NCI-H2081 (cell line): ENCODE measurements at regions not wholly inside any gene's neighbourhood (a gene's known extent, or its start where the extent isn't known, plus 50 kb on each side); places are given as distances from the start of the nearest gene placed in this dataset.
A peak's percentile ranks its signal among the peaks of the same experiment; 100 is the strongest.

ENCODE experiments used
- DNase-seq, 2 experiments: peaks; one replicate each; lab custom pipeline; 2025; lab: John Stamatoyannopoulos, UW

DNA sequence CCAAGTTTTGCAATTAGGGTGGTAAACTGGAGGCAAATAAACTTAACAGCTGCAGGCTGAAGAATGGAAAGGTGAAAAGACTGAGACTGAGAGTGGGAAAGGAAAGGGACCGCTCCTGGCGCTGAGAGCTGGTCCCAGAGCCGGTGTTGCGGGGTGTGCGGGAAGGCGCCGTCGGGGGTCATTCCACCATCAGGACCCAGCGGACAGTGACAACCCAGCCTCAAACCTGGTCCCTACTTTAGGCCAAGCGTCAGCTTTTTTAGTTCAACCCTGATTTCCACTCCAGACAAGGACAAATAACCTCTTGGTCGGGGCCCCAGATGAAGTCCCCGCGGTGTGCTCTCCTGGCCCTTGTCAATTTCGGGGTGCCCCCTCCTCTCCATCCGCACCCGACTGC lies 145.8 kb upstream of the ETS2 start:
- DNase-seq, result no peak

DNA sequence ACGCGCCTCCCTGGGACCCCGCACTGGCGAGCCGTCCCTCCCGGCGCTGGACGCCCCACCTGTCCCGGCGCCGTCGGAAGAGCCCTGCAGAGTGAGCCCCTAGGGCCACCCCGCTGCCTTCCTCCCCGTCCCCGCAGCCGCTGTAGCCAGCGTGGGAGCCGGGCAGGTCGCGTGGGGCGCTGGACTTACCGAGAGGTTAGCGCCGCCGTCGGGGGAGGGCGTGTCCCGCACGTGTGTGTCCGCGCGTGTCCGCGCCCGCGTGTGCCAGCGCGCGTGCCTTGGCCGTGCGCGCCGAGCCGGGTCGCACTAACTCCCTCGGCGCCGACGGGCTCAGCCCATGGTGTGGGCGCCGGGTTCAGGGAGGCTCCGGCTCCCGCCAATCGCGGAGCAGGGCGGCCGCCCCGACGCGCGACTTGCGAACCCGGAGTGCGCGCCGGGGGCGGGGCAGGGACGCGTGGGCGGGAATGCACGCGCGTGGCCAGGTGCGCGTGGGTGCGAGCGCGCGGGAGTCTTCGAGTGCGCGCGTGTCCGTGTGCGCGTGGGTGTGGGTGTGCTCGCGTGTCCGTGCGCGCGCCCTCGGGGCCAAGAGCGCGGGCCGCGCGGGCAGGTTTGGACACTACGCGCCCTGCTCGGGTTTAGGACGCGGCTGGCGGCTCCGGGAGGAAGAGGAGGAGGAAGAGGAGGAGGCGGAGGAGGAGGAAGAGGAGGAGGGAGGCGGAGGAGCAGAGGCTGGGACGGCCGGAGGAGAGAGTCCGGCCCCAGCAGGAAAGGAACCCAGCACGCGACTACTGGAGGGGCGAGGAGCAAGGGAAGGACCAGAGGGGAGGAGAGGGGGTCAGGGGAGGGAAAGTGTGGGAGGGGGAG lies 145.2 kb upstream of the ETS2 start:
- no peak for DNase-seq

DNA sequence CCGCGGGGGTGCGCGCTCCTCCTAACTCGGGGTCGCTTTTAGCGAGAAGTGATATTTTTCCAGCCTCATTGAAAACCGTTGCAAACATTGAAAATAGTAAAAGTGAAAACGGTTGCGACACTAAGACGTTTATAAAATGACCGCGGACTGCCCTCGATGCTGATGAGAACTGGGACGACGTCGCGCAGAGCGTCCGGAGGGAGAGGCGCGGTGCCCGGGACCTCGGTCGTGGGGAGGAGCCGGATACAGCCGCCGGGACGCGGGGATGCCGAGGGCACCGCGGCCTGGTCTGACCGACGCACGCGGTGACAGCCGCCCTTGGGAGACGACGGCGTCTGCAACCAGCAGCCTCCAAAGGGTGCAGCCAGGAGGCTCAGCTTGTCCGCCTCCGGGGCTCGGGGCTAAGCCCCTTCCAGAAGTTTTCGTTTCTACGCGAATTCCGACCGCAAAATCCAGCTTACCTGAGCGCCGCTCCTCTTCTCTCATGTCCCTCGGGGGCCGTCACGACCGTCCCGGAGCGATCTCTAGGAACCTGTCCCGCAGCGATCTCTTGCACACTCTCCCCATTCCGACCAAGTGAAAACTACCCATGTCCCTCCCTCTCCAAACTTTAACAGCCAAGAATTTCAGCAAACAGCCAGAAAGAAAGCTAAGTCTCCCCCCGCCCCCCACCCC lies 144.4 kb upstream of the ETS2 start:
- no peak for DNase-seq

DNA sequence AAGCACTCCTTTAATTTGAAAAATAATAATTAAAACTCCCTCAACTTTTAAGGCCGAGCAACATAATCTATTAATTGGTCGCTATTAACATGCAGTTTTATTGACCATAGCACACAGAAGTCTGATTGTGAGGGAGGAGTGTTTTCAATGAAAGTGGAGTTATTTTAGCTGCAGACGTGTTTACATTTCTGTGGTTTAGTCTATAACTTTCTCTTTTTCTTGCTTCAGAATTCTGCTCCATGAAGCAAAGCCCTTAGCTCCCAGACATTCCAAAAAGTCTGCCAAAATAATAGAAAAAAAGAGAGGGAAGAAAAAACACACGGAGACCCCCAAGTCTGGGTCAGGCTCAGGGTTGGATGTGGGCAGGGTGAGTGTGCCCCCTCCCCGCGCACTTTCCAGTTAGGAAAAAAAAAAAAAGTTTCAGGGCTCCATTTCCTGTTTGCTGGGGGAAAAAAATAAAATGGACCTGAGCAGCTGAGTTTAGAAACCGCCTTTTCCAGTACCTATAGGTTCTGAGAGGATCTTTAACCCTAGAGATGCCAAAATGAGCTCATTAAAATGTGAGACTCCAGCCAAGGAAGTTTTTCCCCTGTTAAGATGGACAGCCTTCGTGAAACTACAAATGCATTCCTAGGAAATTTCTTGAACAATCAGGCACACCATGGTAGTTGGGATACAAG lies 143.7 kb upstream of the ETS2 start:
- DNase-seq, result no peak

DNA sequence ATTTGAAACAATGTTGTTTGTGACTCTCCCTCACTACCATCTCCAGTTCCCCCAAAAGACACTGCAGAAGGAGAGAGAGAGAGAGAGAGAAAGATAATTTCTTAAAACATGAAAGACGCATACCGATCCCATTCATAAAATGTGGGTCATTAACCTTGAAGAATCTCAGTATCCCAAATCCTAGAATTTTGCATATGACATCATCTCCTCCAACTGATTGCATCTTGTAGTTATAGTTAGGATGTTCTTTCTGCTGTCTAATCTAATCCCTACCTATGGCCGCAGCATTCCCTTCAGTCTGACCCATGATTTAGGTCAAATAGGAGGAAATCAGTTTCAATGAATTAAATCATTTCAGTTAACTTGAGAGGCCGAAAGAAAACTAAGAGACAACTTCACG lies 142.4 kb upstream of the ETS2 start:
- no peak for DNase-seq

DNA sequence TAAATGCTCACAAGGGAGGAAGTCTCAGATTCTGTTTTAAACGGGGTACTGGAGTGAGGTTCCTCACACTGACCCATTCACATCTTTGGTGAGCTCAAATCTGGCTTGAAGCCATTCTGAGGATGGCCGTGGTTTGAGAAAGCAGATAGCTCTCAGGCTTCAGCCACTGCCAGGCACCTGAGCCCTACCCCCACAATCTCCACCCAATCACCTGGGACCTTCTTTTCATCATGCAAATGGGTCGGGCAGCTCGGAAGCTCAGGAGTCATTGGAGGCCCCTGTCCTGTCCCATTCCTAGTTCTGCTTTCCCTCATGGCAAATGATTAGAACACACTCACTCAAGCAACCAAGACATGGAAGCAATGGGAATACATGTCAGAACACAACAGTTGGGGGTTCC lies 141.4 kb upstream of the ETS2 start:
- DNase-seq, result no peak

DNA sequence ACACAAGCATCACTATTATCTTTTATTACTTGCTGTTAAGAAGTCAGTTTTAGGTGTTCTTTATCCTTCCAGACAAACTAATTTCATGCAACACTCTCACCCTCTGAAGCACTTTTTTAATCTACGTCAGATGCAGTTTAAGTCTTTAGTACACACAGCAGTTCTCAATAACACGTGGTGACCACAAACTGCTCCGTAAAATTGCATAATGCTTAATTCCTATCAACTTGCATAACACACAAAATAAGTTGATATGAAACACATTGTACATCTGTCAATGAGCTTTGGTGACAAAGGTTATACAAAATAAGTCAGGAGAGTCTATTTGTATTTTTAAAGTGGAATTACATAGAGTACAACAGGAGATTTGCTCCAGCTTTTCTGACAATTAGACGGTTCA lies 140.9 kb upstream of the ETS2 start:
- DNase-seq, result no peak

DNA sequence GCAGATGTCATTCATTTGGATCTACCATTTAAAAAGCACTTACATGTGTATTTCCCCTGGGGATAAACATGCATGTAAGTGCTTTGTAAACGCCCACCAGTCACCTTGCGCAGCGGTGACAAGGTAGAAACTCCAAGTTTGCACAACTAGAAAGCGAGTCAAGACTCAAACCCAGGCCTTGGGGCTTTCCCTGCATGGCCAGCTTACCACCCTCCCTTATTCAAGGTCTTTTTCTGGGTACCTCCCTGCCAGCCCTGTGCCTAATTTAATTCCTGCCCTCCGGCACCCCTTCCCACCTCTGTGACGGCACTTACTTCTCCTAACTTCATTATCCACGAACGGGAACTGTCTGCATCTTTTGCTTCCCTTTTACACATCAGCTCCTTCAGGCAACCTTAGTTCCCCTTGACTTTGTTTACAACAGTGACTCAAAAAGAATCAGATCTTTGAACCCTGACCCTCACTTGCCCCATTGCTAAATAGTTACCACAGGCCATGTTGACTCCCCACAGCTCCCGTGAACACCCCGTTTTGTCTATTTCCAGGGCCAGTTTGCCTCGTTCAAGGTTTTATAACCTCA lies 138.3 kb upstream of the ETS2 start:
- no peak for DNase-seq

DNA sequence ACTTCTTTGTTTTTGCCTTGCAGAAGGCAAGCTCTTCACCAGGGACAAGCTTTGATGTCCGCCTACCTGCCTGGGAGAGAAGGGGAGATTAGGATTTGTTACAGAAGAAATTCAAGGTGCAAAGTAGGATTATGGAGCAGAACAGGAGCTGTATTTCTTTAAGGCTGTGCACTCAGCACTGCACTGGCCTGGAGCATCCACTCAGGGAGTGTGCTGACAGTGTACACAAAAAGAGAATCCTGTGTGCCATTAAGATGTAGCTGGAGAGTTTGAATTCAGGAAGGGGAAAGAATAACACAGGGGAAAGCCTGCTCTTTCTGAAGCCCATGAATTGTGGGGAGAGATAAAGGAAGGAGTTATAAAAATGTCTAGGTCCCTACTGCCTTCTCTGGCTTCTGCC lies 137.7 kb upstream of the ETS2 start:
- DNase-seq, result no peak

DNA sequence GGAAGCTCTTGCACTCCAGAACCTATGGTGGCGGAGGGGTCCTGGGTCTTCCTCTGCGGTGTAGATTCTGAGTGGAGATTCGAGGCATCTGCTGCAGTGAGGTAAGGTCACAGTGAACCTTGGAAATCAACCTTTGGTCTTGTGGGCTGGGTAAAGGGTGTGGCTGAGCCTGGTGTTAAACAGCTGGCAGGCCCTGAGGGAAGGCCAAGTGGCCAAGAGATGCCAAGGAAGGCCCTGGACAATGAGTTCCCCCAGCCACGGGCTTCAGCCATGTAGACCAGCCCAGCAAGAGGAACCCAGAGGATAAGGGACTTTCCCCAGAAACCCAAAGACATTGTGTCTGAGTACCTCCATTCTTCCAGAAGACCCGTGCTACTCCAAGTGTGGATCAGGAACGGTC lies 137.2 kb upstream of the ETS2 start:
- DNase-seq, result no peak

DNA sequence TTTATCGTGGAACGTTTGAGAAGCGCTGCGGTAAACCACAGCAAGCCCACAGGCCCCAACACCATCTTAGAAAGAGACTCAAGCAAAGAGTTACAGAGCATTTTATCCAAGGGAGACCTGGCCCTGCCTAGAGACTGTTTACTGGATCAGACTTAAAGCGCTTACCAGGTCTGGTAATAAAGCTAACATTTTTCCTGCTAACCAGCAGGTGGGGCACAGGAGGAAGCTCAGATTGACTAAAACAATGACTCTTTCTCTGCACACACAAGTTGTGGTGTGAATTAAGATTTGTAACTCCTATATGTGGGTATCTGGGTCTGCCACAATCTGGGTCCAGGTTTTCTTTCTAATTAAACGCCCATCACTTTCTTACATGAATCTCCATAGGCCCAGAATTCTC lies 136.5 kb upstream of the ETS2 start:
- no peak for DNase-seq

DNA sequence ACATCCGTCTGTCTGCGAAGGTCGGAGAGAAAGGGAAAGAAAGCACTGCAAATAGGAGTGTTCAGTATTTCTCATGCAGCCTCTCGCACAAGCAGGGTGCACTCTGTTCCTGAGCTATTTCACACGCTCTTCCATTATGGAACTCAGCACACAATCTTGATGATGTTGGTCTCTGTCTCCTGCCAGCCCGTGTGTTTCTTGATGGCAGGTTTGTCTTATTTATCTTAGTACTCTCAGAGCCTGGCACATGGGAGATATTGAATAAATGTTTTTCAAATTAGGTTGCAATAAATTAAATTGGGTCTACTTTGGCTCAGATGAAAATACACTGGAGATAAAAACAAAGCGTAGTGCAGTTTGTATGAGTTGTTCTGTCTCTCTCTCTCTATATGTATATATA lies 134.9 kb upstream of the ETS2 start:
- no peak for DNase-seq

DNA sequence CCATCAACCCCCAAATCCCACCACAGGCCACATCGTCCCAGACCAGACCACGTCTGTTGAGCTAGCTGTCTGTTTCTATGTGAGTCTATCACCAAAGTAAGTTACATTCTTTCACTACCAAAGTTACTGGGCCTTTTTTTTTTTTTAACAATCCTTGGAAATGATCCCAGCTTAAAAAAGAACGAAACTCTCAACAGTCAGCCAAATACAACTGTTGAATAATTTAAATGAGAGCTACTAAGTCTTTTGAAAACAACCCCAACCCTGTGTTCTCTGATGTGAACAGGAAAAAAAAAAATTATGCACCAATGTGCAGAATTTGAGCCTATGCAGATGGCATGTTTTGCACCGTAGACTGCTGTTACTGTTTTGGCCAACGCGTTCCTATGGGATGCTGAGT lies 134.0 kb upstream of the ETS2 start:
- DNase-seq, result no peak

DNA sequence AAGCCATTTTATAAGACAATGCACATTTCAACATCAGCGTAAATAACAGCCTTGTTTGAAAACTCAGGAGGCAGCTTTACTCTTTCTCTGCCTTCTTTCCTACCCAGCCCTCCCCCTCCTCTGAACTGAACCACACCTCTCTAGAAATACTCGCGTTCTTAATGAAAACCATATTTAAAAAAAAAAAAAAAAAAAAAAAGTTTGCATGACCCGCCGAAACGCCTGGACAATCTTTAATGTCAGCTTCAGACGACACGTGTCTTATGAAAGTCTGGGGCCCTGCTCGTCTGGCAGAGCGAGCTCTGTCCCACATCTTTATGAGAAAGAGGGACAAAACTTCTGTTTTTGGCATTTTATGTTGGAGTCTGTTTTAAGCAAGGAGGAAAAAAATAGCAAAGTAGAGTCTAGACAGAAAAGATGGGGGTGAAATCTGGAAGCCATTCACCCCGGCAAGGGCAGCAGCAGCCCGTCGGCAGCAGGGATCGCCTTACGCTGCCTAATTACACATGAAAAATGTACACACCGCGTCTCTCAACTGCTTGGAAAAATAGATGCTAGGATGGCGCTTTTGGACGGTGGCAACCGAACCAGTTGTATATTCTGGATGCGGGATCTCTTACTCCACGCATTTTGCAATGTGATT lies 130.4 kb upstream of the ETS2 start:
- DNase-seq, result peak in 1 of 2 experiments; percentile 8

DNA sequence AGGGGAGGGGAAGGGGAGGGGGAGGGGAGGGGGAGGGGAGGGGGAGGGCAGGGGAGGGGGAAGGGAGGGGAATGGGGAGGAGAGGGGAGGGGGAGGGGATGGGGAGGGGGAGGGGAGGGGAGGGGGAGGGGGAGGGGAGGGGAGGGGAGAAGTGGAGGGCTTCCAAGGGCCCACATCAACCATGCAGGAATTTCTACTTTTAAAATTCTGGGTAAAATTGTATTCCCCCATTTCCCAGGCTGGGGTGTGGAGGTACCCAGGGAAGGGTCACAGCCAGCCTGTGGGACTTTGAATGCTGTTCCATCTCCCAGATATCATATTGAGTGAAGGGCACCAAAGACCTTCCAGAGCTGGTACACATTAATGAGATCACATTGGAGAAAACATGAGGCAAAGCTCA lies 126.9 kb upstream of the ETS2 start:
- no peak for DNase-seq

DNA sequence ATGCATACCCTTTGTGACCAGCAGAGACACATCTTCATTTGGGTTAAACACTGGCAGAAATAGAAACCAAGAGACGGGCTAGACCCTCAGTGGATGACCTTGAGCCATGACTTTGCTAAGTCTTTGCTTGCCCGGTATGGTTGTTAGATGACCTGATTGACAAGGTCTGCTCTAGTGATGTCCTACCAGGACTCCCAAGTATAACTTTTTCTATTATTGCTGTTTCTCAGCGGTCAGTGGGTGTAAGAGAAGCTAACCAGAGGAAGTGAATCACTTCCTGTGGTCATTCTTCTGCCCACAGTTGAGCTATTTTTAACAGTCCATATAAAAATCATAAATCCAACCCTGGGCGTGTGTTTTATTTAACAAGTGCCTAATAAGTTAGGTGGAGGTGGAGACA lies 126.2 kb upstream of the ETS2 start:
- DNase-seq, result no peak

DNA sequence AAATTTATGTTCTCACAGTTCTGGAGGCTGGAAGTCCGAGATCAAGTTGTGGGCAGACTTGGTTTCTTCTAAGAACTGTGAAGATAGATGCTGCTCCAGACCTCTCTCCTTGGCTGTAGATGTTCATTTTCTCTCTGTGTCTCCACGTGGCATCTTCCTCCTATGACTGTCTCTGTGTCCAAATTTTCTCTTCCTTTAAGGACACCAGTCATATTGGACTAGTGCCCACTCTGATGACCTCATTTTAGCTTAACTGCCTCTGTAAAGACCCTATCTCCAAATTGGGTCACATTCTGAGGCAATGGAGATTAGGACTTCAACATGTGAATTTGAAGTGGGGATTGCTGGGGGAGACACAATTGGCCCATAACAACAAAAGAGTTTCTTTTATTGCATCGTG lies 125.3 kb upstream of the ETS2 start:
- no peak for DNase-seq

DNA sequence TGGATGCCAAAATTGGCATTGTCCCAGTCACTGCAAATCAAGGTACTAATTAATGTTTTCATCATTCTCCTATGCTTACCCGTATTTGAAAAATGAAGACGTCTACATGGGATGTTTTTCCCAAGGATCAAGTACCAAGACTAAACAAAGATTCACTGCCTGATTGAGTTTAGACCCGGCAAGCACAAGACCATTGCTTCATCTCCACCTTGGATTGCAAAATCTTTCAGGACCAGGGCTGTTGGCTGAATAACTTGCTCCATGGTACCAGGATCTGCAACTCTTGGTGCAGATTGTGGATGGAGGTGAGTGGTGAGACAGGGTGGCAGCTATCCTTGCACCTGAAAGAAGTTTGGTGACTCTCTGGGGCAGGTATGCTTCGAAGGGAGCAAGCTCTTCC lies 122.5 kb upstream of the ETS2 start:
- DNase-seq, result no peak

DNA sequence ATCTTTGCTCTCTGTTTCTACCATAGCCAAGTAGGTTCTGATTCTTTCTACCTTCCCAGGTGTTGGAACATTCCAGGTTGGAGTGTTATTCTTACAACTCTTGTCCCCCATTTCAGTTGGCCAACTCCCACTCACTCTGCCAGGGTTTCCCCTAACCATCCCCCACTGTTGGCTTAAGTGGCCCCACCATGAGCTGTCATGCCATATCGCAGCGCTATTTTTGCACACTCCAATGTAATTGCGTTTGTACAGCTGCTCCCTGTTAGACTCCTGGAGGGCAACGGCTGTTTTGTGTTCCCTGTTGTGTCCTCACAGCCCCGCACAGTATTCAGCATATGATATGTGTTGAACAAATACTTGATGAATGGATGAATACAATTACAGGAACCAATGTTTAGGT lies 117.7 kb upstream of the ETS2 start:
- DNase-seq, result peak; percentile 91 to 97

DNA sequence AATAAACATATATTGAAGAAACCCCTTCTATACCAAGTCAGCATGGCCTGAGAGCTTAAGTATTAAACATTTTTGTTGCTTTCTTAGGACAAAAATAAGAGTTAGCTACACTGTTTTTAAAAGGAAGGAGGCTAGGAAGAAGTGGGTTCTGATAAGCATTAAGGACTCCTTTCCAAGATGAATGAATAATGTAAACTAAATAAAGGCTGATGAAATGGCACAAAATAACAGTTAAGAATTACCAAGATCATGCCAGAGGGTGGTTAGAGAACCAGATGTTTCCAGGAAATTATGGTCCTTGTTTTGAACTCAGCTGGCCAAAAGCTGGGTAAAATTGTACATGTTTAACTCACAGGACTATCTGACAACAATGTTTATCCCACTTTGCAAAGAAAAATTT lies 114.1 kb upstream of the ETS2 start:
- DNase-seq, result no peak

DNA sequence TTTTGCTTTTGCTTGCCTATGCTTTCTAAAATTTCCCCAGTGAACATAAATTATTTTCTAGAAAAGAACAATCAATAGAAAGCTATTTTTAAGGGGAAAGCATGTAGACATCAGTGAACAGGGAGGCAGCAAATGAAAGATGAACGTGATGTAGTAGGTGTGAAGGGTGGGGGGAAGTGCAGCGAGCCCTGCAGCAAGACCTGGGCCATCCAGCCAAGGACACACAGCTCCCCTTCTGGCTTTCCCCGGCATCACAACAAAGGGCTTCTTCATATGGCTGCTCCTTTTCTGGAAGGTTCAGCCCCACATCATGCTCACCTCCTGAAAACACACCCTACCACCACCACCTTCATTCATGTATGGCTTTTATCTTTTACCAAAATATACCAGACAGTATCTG lies 109.2 kb upstream of the ETS2 start:
- no peak for DNase-seq

DNA sequence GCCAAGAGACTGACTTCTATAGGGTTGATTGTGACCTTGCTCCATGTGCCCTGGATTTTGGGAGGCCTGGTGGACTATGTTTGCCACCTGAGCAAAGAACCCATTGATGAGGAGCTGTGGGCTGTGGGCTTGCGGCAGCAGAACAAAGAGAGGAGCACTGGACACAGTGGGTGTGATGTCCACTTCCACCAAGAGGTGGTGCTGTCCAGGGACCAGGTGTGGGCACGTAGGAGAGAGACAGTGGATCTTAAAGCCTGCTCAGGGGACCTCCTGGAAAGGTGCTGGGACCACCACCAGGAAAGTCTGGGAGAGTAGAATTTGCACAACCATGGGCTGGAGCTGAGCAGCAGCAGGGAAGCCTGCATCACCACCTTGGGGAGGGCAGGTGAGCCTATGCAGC lies 106.7 kb upstream of the ETS2 start:
- DNase-seq, result no peak
